HG02678 (cell line): ENCODE measurements at regions not wholly inside any gene's neighbourhood (a gene's known extent, or its start where the extent isn't known, plus 50 kb on each side); places are given as distances from the start of the nearest gene placed in this dataset.

Source experiments
- ATAC-seq: cut with Tn5 transposase; IDR thresholded peaks from one replicate; pipeline ENCODE4 v1.9.1; 2021; ENCODE audit warnings: mild to moderate bottlenecking, moderate library complexity; ENCODE audit not compliant: unreplicated experiment

GRCh38 chr4:156656896-156657295 is 314.7 kb downstream of the PDGFC start:
- ATAC-seq, result no peak

GRCh38 chr4:156654410-156654809 is 317.2 kb downstream of the PDGFC start:
- ATAC-seq, result no peak

- no peak for ATAC-seq
These were observed 327.8 kb downstream of the PDGFC start for GRCh38 chr4:156643826-156644225.

GRCh38 chr4:156642161-156642560 is 329.4 kb downstream of the PDGFC start:
- no peak for ATAC-seq

DNA sequence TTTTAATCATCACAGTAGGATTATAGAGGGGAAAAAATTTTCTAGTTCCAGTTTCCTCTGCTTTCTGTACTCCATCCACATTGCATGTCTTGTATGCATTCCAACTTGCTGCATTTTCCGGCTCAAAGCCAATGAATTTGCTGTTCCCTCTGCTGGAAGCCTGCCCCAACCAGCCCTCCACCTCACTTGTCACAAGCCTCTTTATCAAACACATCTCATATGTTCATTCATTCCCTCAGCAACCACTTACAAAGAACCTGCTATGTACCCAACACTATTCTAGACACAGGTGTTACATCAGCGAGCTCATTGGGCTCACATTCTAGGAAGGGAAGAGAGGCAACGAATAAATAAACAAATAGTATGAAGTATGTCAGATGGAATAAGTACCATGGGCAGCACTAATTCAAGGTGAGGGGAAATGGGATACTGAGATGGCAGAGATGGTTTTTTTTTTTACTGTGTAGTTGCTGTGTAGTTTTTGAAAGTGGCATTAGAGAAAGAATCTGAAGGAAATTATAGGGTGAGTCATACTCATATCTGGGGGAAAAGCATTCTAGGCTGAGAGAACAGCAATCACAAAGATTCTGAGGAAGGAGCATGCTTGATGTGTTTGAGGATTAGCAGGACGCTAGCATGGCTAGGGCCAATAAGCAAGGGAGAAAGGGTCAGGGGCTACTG is 332.5 kb downstream of the PDGFC start:
- no peak for ATAC-seq

DNA sequence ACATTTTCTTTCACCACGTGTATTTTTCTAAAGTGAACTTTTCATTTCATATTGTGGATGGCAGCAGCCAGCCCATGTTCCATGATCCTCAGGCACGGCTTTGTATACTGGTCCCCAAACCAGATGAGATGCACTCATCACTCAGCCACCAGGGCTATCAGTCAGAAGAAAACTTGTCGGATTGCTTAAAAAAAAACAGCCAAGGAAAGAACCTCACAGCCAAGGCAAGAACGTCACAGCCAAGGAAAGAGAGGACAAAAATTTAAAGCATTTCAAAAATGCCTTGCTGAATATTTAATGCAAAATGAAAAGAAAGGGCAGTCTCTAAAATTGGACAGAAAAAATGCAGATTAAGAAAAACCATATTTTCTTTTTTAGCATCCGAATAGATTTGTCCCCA is 333.3 kb downstream of the PDGFC start:
- no peak for ATAC-seq

GRCh38 chr4:156636381-156636780 is 335.2 kb downstream of the PDGFC start:
- ATAC-seq, result no peak

GRCh38 chr4:156635051-156635450 is 336.5 kb downstream of the PDGFC start:
- no peak for ATAC-seq

GRCh38 chr4:156634612-156635011 is 337.0 kb downstream of the PDGFC start:
- no peak for ATAC-seq

DNA sequence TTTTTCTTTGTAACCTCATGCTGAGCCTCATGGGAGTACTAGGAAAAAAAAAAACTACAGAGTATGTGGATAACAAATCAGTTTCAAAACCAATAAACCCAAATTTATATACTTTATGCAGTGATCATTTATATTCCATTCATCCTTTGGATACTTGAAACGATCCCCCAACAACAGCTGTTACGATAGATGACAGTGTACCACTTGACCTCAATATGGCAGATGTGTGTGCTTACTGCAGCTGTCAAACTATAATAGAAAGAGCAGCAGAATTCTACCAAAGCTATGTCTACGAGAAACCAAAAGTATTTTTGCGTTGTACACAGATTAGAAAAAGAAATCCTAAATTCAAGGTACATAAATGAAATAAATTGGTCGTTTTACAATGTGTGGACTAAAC is 337.8 kb downstream of the PDGFC start:
- ATAC-seq, result no peak

DNA sequence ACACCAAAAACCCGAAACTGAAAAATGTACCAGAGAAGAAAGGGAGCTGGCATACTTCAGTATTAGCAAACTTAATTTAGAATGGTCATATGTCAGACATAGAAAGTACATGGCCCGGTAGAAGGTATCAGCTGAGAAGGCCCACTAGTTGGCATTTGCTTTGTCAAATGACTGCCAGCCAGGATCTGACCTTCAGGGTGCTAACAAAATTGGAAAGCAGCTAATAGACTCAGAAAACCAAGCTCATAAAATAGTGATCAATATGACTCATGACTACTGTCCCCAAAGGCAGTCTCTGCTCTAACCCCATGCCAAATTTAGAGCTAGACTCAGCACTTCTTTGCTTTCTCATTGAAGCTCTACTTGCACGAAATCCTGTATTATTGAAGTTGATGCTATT is 342.7 kb downstream of the PDGFC start:
- no peak for ATAC-seq

GRCh38 chr4:156623376-156623775 is 348.2 kb downstream of the PDGFC start:
- ATAC-seq, result no peak

DNA sequence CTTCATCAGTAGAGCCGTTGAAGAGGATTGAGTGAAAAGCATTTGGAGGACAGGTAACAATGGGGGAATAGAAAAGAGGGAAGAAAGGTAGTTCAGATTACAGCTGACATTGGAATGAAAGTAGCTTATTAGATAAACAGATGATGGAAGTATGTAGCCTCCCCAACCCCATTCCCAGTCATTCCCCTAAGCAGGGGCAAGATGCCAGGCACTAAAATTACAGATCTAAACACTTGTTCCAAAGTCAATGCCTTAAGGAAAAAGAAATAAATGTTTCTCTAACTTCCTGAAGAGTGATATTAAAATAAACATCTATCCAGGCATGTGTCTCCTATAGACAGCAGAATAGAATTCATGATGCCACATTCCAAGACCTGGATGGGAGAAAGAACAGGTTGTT is 350.8 kb downstream of the PDGFC start:
- ATAC-seq, result no peak

- no peak for ATAC-seq
These were observed 352.3 kb downstream of the PDGFC start for GRCh38 chr4:156619154-156619934.

GRCh38 chr4:156615066-156615531 is 356.5 kb downstream of the PDGFC start:
- ATAC-seq, result no peak

DNA sequence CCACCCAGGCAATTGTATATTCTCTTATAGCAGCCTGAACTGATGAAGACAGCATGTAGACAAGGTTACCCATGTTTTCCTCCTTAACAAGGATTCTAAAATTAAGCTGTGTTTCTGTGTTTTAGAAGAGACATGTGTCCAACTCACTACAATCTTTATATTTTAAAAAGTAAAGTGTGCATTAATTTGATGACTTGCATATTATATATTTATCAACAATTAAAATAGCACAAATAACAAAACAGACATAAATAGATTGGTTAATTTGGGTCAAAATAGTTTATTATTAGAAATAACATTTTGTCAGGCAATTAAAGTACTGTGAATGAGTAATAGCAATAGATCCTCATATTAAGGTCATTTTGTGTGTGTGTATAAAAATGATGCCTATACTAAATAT is 357.1 kb downstream of the PDGFC start:
- ATAC-seq, result no peak

- no peak for ATAC-seq
These were observed 362.2 kb downstream of the PDGFC start for GRCh38 chr4:156609421-156609820.

GRCh38 chr4:156608651-156609050 is 362.9 kb downstream of the PDGFC start:
- ATAC-seq, result no peak

GRCh38 chr4:156607478-156607857 is 364.1 kb downstream of the PDGFC start:
- ATAC-seq, result no peak

DNA sequence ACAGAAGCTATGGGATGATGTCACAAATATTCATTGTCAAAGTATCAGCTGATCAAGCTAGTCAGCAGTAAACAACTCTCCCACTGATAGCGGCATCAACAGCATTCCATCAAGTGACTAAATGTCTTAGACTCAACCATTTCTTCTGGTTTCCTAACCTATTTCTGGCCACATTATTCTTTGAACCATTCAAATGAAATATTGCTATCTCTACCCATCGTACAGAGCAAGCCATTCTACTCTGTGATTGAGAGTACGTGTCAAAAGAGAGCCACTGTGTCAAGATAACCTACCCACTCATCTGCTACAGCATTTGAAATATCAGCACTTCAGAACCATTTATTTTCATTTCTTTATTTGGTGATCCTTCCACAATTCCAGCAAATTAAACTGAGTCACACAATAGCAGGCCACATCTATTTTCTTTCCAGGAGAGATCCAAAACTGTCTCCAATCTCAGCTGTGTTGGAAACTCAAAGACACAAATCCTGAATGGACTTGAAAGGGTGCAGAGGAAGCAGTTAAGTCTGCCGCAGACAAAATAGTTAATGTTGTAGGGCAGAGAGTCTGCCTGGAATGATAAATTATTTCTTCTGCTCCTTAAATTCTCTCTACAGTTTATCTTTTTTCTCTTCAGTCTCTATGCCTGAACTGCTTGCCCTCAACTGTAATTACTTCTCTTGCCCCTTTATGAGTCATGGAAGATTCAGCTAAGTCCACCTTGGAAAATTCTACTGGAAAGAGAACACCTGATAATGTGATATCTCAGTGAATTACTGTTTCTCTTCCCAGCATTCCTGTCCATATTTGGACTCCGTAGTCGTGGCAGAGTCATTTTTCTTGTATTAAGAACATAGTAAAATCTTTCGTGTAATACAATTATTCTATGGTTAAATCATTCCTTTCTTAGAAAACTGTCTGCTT is 364.8 kb downstream of the PDGFC start:
- ATAC-seq, result no peak

GRCh38 chr4:156598138-156598681 is 373.4 kb downstream of the PDGFC start:
- no peak for ATAC-seq
